Mammary epithelial cell (primary cell): ENCODE measurements at regions not wholly inside any gene's neighbourhood (a gene's known extent, or its start where the extent isn't known, plus 50 kb on each side); places are given as distances from the start of the nearest gene placed in this dataset.

ENCODE experiments used
- EZH2 ChIP-seq: IDR thresholded peaks from 2 replicates; pipeline ENCODE4 v1.6.1; 2012; ENCODE audit warnings: low read length, inconsistent platforms, borderline replicate concordance
- TF ChIP-seq, protein P1 (sequence below), 2 donors: IDR thresholded peaks in 1 of 2; conservative IDR thresholded peaks in 1 of 2; 2 replicates each; pipeline ENCODE4 v1.5.1; 2011 to 2012; ENCODE audit warnings: inconsistent platforms in 2 of 2, low read length in 2 of 2, mild to moderate bottlenecking in 2 of 2, control low read depth in 1 of 2, low read depth in 1 of 2; ENCODE audit not compliant: insufficient read depth in 1 of 2; ENCODE audit errors: extremely low read depth in 1 of 2

DNA sequence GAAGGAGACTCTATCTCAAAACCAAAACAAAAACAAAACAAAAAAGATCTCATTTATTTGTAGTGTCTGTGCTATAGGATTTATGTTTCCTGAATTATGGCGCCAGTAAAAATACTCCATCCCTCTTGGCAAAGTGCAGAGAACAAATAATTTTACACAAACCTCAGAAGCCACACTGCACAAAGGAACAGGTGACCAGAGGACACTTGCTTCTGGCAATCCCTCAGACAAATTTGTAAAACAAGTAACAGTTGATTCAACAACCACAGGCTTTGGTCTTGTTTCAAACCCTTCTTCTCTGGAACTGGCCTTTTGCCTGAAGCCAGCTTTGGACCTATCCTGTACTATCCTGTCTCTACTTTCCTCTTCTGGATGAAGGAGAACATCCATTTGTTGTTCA, 502.1 kb downstream of the DMAC1 start:
- TF ChIP-seq, protein P1, sequence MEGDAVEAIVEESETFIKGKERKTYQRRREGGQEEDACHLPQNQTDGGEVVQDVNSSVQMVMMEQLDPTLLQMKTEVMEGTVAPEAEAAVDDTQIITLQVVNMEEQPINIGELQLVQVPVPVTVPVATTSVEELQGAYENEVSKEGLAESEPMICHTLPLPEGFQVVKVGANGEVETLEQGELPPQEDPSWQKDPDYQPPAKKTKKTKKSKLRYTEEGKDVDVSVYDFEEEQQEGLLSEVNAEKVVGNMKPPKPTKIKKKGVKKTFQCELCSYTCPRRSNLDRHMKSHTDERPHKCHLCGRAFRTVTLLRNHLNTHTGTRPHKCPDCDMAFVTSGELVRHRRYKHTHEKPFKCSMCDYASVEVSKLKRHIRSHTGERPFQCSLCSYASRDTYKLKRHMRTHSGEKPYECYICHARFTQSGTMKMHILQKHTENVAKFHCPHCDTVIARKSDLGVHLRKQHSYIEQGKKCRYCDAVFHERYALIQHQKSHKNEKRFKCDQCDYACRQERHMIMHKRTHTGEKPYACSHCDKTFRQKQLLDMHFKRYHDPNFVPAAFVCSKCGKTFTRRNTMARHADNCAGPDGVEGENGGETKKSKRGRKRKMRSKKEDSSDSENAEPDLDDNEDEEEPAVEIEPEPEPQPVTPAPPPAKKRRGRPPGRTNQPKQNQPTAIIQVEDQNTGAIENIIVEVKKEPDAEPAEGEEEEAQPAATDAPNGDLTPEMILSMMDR (conservative IDR thresholded peaks at IDR 0.05 in 1 of 2, IDR thresholded peaks at IDR 0.05 in 1 of 2; ENCODE audit: extremely low read depth in 1 of 2, insufficient read depth in 1 of 2, low read depth in 1 of 2, low read length in 2 of 2), result no peak
- TF ChIP-seq EZH2, result no peak
